ENCODE measurements at regions not wholly inside any gene's neighbourhood (a gene's known extent, or its start where the extent isn't known, plus 50 kb on each side); places are given as distances from the start of the nearest gene placed in this dataset.
A peak's percentile ranks its signal among the peaks of the same experiment; 100 is the strongest.
"Not testable (repeated sequence)": the region's sequence is repeated elsewhere in the genome, so short reads cannot be mapped to it uniquely, and the experiment has no call there.

GRCh38 chr16:19980632-19981265, 92.9 kb downstream of the GPR139 start:
- peak; percentile 29 for DNase-seq (ENCODE audit: low spot score)

DNA sequence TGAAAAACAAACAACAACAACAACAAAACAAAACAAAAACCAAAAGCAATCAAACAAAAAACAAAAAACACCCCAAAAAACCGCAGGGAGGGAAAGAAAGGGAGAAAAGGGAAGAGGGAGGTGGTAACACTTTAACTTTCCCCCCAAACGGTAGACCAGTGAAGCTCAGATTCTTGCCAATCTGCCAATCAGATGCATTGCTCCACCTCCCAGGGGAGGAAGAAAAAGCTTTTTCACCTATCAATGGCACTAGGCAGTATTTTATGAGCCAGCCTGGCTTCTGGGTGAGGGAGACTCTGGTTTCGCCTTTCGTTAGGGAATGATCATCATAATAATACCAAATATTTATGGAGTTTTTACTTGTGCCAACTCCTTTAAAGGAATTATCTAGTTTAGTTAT, 94.1 kb downstream of the GPR139 start:
- no peak for DNase-seq (ENCODE audit: low spot score)

DNA sequence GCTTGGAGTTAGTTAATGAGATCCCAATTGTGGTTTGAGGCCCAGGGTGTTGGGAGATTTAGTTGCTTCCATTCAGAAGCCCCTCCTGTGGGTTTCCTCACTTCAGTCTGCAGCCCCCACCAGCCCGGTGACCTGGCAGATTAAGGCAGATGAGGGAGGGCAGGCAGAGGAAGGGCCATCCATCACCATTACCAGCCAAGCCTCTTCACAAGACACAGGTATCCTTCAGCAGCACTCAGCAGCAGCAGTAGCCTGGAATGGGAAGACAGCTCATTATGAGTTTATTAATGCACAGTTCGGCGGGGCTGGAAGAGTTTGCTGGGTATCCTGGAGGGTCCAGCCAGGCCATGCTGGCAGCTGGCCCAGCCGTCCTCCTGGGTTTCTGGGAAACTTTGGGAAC, 90.0 kb upstream of the GPRC5B start:
- no peak for DNase-seq (ENCODE audit: low spot score)

- DNase-seq (ENCODE audit: low spot score) = no peak
Measured at GRCh38 chr16:19972111-19972510, 87.5 kb upstream of the GPRC5B start.

DNA sequence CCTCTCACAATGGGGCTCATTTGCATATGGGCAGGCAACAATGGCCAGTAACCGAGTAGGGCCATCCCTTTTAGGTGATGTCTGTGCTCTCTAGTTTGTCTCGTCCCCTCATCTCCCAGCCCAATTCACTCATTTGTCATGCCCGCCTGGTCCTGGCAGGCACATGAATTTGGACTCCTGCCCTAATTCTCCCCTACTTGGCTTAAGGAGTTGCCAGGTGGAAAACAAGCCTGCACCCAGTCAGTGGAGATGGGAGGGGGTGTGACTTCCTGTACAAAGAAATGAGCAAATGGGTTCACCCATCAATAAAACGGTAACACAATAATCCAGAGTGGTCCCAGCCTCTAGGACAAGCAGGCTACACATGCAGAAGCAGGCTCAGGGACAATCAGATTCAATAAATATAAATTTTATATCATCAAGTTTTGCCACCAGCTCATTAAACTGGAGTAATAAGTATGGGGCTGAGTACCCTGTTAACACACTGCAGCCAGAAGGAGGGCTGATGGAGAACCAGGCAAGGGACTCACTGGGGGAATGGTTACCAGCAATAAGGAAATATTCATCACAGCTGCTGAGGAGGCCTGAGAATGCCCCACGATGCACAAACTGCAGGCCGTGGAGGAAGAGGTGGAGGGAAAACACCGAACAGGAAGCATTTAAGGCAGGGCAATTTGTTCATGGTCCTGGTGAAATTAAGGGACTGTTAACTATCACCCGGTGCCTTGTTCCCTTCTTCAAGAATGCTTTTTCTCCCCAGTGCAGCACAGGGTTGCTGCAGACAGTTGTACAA, 84.4 kb upstream of the GPRC5B start:
- DNase-seq (ENCODE audit: low spot score) = no peak

DNA sequence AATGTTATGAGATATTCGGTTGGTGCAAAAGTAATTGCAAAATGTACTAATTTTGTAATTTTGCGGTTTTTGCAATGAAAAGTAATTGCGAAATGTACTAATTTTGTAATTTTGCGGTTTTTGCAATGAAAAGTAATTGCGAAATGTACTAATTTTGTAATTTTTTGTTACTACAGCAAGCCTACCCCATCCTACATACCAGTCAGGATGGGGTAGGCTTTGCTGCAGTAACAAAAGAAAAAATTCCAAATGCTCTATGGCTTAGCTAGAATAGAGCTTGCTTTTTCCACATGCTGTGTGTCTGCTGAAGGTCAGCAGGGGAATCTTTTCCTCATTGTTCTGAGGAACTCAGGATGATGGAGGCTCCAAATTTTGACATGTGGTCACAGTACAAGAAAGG, 83.3 kb upstream of the GPRC5B start:
- DNase-seq (ENCODE audit: low spot score) = no peak

- no peak for DNase-seq (ENCODE audit: low spot score)
Measured at GRCh38 chr16:19967561-19967960, 82.9 kb upstream of the GPRC5B start.

DNA sequence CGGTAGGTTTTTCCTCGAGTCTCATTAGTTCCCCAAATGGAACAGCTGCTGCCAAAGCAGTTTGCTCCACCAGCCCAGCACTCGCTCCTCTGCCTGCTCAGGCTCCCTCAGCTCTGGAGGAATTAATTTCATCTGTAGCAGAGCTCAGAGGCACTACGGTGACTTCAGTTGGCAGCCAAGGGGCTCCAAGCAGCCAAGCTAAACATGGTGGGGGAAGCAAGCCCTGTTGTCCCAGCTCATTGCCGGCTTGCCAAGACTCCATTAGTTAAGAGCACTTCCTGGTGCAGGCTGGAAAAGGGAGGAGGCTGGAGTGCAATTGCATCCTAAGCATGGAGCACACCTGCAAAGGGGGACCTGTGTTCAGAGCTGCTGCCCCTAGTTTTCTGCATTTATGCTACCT, 78.7 kb upstream of the GPRC5B start:
- no peak for DNase-seq (ENCODE audit: low spot score)

- no peak for DNase-seq (ENCODE audit: low spot score)
Measured at GRCh38 chr16:19960183-19960582, 75.5 kb upstream of the GPRC5B start.

DNA sequence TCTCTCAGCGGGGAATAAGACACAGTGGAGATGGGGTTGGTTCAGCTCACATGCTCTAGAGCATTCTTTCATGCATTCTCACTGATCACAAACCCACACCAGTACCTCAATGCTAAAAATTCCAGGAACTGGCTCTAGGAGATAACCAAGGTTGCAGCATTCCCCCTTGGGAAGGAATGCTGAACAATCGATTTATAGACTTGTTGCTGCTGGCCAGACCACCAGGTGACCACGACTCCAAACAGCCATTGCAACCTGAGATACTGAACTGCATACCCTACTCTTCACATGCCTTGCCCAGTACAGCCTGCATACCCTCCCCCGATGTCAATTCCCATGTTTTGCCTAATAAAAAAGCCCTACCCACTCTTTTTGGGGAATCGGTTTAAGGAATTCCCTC, 75.1 kb upstream of the GPRC5B start:
- no peak for DNase-seq (ENCODE audit: low spot score)

DNA sequence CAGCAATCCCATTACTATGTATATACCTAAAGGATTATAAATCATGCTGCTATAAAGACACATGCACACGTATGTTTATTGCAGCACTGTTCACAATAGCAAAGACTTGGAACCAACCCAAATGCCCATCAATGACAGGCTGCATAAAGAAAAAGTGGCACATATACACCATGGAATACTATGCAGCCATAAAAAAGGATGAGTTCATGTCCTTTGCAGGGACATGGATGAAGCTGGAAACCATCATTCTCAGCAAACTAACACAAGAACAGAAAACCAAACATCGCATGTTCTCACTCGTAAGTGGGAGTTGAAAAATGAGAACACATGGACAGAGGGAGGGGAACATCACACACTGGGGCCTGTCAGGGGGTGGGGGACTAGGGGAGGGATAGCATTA, 71.2 kb upstream of the GPRC5B start:
- not testable (repeated sequence) for DNase-seq (ENCODE audit: low spot score)

- not testable (repeated sequence) for DNase-seq (ENCODE audit: low spot score)
Measured at GRCh38 chr16:19955084-19955483, 70.4 kb upstream of the GPRC5B start.

GRCh38 chr16:19948186-19949104, 63.8 kb upstream of the GPRC5B start:
- peak; percentile 28 for DNase-seq (ENCODE audit: low spot score)

GRCh38 chr16:19945934-19946333, 61.3 kb upstream of the GPRC5B start:
- DNase-seq (ENCODE audit: low spot score) = no peak

GRCh38 chr16:19940195-19940594, 55.5 kb upstream of the GPRC5B start:
- no peak for DNase-seq (ENCODE audit: low spot score)

DNA sequence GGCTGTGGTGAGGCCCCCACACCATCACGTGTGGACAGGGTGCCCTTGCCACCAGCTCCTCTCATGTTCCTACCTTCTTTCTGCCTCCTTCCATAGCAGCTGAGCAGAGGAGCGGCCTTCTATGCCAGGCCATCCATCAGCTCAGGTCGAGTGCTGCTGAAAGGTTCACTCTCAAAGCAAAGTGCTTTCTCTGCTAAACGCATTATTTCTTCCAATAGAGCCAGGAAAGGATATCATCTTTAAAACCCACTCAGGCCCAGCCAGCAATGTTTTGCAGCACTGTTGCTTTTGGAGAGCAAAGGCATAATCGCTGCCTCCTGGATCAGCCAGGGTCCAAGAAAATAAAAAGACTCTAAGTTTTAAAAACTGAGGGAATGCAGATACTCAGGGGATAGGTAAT, 54.9 kb upstream of the GPRC5B start:
- no peak for DNase-seq (ENCODE audit: low spot score)

DNA sequence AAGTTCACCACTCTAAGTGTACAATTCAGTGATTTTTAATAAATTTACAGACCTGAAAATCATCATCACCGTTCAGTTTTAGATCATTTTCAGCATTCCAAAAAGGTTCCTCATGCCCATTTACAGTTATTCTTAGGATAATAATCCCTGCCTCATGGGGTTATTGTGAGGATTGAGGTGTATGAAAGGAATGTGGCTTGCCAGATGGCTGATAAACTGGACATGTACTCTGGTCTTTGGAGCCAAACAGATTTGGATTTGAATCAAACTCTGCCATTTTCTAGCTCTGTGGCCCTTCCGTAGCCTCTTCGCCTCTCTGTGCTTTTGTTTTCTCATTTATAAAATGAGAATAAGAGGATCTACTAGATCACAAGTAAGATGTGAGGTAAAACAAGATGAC, 53.9 kb upstream of the GPRC5B start:
- no peak for DNase-seq (ENCODE audit: low spot score)

- DNase-seq (ENCODE audit: low spot score) = no peak
Measured at GRCh38 chr16:19936441-19936840, 51.8 kb upstream of the GPRC5B start.

- no peak for DNase-seq (ENCODE audit: low spot score)
Measured at GRCh38 chr16:19935694-19936093, 51.0 kb upstream of the GPRC5B start.

Measured in kidney tubule cell (primary cell).